ENCODE measurements at regions not wholly inside any gene's neighbourhood (a gene's known extent, or its start where the extent isn't known, plus 50 kb on each side); places are given as distances from the start of the nearest gene placed in this dataset.

- TF ChIP-seq, protein P1, sequence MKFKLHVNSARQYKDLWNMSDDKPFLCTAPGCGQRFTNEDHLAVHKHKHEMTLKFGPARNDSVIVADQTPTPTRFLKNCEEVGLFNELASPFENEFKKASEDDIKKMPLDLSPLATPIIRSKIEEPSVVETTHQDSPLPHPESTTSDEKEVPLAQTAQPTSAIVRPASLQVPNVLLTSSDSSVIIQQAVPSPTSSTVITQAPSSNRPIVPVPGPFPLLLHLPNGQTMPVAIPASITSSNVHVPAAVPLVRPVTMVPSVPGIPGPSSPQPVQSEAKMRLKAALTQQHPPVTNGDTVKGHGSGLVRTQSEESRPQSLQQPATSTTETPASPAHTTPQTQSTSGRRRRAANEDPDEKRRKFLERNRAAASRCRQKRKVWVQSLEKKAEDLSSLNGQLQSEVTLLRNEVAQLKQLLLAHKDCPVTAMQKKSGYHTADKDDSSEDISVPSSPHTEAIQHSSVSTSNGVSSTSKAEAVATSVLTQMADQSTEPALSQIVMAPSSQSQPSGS (IDR thresholded peaks at IDR 0.05; ENCODE audit: low read length) = no peak
- no peak for TF ChIP-seq JUND (IDR thresholded peaks at IDR 0.05; ENCODE audit: low read length)
Observed at GRCh38 chr2:120468136-120468535, 122.2 kb downstream of the INHBB start (continued).
